Left forelimb (tissue), 1 donor: ENCODE measurements at regions not wholly inside any gene's neighbourhood (a gene's known extent, or its start where the extent isn't known, plus 50 kb on each side); places are given as distances from the start of the nearest gene placed in this dataset.

ENCODE experiments used
- DNase-seq: peaks from one replicate; pipeline ENCODE4 v3.0.0-alpha.2; 2018; ENCODE audit warnings: low spot score

DNA sequence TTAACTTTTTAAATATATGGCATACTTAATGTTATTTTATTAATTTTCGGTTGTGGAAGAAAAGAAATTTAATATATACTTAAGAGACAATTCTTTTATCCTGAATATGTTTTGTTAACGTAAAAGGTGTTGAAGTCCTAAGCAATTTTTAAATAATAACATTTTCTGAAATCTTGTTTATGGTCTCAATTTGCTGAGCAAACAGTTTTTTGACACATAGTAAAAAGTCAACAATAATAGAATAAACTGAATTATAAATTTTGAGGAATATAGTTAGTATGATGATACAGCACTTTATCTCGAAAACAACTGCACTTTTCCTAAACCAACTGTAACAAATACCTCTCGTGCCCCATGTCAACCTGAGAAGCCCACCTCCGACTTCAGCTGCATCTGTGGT, 229.8 kb upstream of the TARS1 start:
- DNase-seq: no peak

- no peak for DNase-seq
Observed at GRCh38 chr5:33212439-33212838, 228.3 kb upstream of the TARS1 start.

DNA sequence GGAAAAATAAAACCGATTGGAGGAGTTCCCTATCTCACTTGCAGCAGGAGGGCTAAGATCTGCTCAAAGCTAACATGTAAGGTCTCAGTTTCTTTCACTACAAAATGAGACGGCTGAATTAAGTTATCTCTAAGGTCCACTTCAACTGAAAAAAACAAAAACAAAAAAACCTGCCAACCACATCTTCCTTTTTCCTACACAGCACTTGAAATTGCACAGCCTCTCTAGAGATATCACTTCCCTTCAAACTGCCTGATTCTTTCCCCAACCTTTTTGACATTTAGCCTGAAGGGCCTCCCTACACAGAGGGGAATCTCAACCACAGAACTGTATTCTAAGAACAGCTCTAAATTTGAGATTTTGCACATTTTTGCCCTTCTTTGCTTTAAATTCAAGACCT, 227.9 kb upstream of the TARS1 start:
- DNase-seq: no peak

DNA sequence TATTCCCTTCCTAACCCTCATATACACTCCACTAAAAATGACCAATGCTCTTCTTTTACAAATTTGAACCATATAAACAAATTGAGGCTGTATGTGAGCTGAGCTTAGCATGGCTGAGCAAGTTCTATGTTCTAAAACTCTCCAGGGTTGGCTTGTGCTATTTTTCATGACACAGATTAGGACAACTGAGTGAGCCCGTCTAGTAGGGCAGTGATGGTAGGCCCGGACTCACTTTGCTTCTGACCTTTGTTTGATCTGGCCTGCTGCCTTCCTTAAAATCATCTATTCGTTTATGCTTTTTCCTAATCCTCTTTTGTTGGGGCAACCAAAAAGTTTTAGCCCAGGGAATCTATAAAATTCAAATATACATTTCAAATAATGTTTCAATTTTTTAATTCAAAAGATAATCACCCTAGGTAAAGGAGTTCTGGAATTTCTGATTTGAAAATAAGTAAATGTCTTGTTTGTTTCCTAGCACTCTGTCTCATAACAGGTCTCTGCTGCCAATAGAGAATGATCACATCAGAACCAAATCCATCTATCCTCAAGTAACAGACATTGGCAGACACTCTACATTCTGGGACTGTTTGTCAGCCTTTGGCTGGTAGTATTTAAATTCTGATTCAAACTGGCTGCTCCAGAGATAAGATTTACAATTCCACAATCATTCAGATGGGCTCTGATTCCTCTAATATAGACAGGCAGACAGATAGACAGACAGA, 217.0 kb upstream of the TARS1 start:
- no peak for DNase-seq

DNA sequence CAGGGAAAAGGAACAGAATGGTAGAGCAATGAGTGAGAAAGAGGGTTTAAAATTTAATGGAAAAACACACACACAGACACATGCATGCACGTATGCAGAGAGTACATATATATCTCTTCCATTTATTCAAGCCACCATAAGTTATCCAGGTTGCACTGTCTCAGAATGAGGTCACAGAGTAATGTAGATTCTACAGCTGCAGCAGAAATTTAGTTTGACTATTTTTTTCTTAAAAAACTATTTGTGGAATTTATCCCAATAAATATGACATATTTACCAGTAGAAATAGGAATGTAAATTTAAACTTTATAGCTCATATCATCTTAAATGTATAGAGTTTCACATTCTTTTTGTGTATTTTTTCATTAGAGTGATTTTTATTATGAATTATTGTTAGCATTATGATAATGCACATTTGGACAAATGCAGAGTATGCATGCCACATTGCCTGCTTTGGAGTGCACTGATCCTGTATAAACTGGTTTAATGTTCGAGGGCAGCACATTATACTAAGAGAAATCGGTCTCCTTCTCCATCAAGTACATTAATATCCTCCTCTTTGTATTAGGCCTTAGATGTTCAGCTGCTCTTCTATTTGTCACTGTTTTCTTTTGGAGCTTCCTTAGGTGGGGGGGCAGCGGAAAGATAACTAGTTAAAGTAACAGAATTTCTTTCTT, 216.3 kb upstream of the TARS1 start:
- no peak for DNase-seq

GRCh38 chr5:33227247-33227646, 213.5 kb upstream of the TARS1 start:
- no peak for DNase-seq

DNA sequence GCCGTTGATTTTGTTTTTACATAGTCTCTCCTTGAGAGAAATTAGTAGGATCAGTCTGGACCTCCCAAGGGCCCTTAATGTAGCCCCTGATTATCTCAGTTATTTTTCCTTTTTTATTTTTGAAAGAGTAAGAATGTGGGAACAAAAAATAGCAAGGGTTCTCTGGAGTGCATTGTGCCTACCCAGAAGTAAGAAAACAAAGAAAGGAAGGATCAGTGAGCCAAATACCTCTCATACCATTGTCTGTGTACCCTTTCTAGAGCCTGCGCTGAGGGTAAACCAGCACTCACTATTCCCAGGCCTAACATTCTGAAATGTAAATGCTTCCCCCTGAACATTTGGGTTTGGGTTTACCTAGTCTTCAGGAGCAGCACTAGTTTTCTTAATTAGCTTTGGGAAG, 213.0 kb upstream of the TARS1 start:
- no peak for DNase-seq

DNA sequence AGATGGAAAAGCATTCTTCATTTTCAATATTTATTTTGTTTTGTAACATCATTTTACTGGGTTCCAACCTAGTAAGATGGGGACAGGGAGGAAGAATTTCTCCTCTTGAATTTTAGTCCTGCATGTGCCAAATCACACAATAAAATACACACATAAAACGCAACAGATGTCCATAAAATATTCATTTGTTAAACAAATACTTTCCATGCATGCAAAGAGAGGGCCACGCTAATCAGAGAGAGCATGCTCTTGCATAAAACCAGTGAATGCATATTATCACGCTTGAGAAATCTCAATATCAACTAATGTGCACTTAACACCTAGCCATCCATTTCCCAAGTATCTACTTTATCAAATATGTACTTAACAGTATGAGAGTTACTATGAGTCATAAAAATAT, 212.6 kb upstream of the TARS1 start:
- DNase-seq: no peak

GRCh38 chr5:33229216-33229615, 211.5 kb upstream of the TARS1 start:
- DNase-seq: no peak

- DNase-seq: no peak
Observed at GRCh38 chr5:33230467-33231078, 210.2 kb upstream of the TARS1 start.

GRCh38 chr5:33231214-33231710, 209.5 kb upstream of the TARS1 start:
- no peak for DNase-seq

GRCh38 chr5:33231935-33232334, 208.8 kb upstream of the TARS1 start:
- no peak for DNase-seq

DNA sequence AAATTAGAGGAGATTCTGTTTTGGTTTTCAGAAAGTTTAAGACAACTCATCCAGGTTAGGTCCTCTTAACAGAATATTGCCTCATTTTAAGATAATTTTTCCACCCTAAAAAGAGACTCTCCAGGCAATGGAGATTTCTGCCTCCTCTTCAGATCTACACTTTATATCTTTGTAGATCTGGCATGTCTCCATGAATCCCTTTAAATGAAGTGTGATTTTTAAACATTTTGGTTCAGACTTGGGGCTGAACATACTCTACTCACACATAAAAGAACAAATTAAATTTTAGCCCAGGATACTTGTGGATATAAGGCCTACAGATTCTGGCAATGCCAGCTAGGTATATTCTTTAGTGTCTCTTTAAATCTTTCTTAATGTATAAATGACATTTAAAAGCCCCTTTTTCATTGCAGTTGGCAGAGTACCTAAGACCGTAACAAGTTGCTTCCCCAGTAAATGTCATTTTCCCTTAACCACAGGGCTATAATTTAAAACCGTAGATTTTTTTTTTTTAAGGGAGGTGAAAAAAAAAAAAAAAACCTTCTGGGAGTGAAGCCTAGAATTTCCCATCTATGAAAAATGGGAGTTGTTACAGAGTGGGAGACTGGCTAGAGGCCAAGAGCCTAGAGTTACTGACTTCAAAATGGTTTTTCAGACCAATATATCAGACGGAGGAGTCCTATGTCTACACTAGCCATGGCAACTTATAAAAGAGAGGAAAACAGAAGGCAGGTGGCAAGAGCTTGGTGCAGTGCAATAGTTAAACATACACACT, 207.8 kb upstream of the TARS1 start:
- no peak for DNase-seq

DNA sequence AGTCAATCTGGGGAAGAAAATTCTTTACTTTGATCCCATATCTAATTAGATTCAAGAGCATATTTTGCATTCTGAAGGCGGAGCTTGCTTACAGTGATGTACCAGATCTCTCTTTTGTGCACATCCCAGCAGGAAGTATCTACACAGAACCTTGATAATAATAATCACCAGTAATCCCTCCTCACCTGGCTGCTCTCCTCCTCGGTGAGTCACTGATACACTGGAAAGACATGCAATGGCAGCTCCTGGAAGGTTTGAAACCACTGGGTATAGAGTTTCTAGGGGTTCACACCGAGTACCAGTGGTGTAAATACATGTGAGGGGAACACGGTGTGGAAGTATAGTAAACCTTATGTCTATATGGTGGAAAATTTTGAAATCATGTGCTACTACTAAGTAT, 205.5 kb upstream of the TARS1 start:
- no peak for DNase-seq

DNA sequence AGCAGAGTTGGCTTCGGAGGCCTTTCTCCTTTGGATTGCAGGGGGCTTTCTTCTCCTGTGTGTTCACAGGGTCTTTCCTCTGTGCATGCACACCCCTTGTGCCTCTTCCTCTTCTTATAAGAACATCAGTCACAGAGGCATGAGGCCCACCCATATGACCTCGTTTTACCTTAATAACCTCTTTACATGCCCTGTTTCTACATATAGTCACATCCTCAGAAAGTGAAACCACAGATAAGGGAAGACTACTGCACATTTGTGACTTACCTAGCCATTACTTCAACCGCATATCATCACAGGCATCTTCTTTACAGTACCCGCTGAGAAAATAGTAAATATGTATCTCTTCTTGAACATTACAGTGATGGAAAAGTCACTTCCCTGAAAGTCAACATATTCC, 204.9 kb upstream of the TARS1 start:
- no peak for DNase-seq

- no peak for DNase-seq
Observed at GRCh38 chr5:33237471-33237870, 203.3 kb upstream of the TARS1 start.

GRCh38 chr5:33238826-33239695, 201.7 kb upstream of the TARS1 start:
- DNase-seq: no peak

DNA sequence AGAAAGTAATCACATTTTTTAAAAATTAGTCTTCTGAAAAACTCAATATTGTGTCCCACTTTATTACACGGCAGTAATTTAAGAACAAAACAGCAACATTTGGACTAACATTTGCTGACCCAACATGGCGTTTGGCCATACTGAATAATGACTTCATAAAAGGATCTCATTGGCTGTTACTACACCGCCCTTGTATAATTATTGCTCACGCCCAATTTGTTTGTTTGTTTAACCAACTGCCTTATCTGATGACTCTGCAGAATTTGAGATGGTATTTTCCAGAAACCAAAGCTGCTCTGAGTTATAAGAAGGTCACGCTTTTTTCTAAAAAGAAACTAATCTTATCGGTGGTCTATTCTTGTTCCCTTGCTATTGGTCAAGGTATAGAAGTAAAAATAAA, 200.2 kb upstream of the TARS1 start:
- no peak for DNase-seq

DNA sequence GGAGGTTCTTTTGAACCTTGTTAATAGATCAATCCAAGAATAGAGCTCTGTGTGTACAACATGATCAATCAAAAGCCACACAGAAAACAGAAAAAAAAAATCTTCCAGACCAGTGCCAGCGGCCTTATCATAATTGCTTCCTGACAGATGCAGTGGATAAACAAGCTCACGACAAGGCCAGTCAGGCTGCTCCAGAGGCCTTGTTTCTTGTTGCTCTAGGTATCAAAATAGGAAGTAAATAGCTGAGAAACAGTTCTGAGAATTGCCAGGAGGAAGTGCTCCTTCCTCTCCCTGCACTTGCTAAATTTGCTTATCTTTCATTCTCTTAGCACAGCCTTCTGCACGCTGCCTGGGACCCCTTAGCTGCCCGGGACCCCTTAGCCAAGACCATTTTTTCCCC, 199.0 kb upstream of the TARS1 start:
- no peak for DNase-seq

- DNase-seq: no peak
Observed at GRCh38 chr5:33242277-33242676, 198.5 kb upstream of the TARS1 start.

- no peak for DNase-seq
Observed at GRCh38 chr5:33244441-33245150, 196.2 kb upstream of the TARS1 start.
